Transverse colon (tissue), 4 donors: ENCODE measurements at regions not wholly inside any gene's neighbourhood (a gene's known extent, or its start where the extent isn't known, plus 50 kb on each side); places are given as distances from the start of the nearest gene placed in this dataset.

Source experiments
- DNase-seq: peaks from one replicate; pipeline ENCODE4 v3.0.0-alpha.2; 2019
- H3K27ac ChIP-seq, 4 donors: fragments of 200-600 bp; sonication (generic); 2 replicates each; pipeline ENCODE4 v1.5.1; 2016 to 2018; ENCODE audit warnings: inconsistent platforms in 4 of 4
- H3K27me3 ChIP-seq: fragments of 200-600 bp; sonication (generic); 2 replicates; pipeline ENCODE4 v1.5.1; 2017; ENCODE audit warnings: inconsistent platforms
- H3K36me3 ChIP-seq, 4 donors: fragments of 200-600 bp; sonication (generic); 2 replicates each; pipeline ENCODE4 v1.5.1; 2017 to 2019; ENCODE audit warnings: inconsistent platforms in 4 of 4
- H3K4me1 ChIP-seq, 4 donors: fragments of 200-600 bp; sonication (generic); 2 replicates each; pipeline ENCODE4 v1.5.1; 2017 to 2020; ENCODE audit warnings: inconsistent platforms in 4 of 4
- H3K4me3 ChIP-seq, 4 donors: fragments of 200-600 bp; sonication (generic); 1 replicate in 1 of 4; 2 replicates in 3 of 4; pipeline versions ENCODE4 v1.5.1 to v1.6.1; 2017 to 2019; ENCODE audit warnings: inconsistent platforms in 4 of 4
- H3K9me3 ChIP-seq, 2 donors: fragments of 200-600 bp; sonication (generic); 2 replicates each; pipeline ENCODE4 v1.5.1; 2017 to 2019; ENCODE audit warnings: inconsistent platforms in 2 of 2
- CTCF ChIP-seq, 5 experiments: fragments of 200-600 bp in 3 of 5; fragments of 450-650 bp in 2 of 5; sonication (generic) in 3 of 5; IDR thresholded peaks; 1 replicate in 2 of 5; 2 replicates in 3 of 5; pipeline ENCODE4 v1.5.1; 2016 to 2017; ENCODE audit warnings: antibody characterized with exemption in 5 of 5, inconsistent platforms in 3 of 5, mild to moderate bottlenecking in 2 of 5, moderate library complexity in 1 of 5
- EP300 ChIP-seq: sonication (generic); formaldehyde crosslinking; IDR thresholded peaks from one replicate; pipeline ENCODE4 v1.6.1; 2017; ENCODE audit warnings: antibody characterized with exemption, low read depth
- POLR2A ChIP-seq: fragments of 450-650 bp; IDR thresholded peaks from one replicate; pipeline ENCODE4 v1.6.1; 2016; ENCODE audit warnings: antibody characterized with exemption, mild to moderate bottlenecking, moderate library complexity
- POLR2AphosphoS5 ChIP-seq, 3 donors: sonication (generic); formaldehyde crosslinking; IDR thresholded peaks; one replicate each; pipeline ENCODE4 v1.6.1; 2016; ENCODE audit warnings: antibody characterized with exemption in 3 of 3
- WGBS, 2 donors: methylation state at CpG; one replicate each; pipeline ENCODE4 v1.1.5; 2018; ENCODE audit warnings: low coverage in 1 of 2; 5-methylcytosine and 5-hydroxymethylcytosine counted together
- in situ Hi-C, 4 donors: fragments of 200-750 bp; cut with MboI; loops; one replicate each; pipeline versions ENCODE4 v1.15.0 to v1.15.1; 2017; ENCODE audit warnings: low sequenced_read_pairs in 3 of 4, low pct_ligation_motif_present in 1 of 4, low pct_unique_long_range_greater_than_20kb in 1 of 4
- intact Hi-C: fragments of 100-400 bp; cut with DNase I; formaldehyde crosslinking; loops from one replicate; pipeline ENCODE4 v1.15.1; 2023; ENCODE audit warnings: low total_unique reads

- no peaks in the 10 kb centered on the region for H3K9me3 ChIP-seq
- DNase-seq: no peak
- WGBS, 2 donors: 67 to 74% methylated on average over 5 to 13 of the region's 13 CpGs
- peaks cover 12% of the 10 kb centered on the region for H3K27me3 ChIP-seq
- intact Hi-C loops: no loop called here
- H3K27ac ChIP-seq: no peak overlapping the region
- no peaks in the 10 kb centered on the region for H3K36me3 ChIP-seq
- in situ Hi-C loops: no loop called here
- no peak for TF ChIP-seq POLR2A
- TF ChIP-seq EP300: no peak
- no peak for TF ChIP-seq POLR2AphosphoS5 (IDR thresholded peaks at IDR 0.05)
- TF ChIP-seq CTCF (IDR thresholded peaks at IDR 0.05): no peak
- H3K4me1 ChIP-seq: no peaks in the 10 kb centered on the region
- no peak overlapping the region for H3K4me3 ChIP-seq
Measured at GRCh38 chr22:48450188-48450825, 1377.4 kb downstream of the BRD1 start.

GRCh38 chr22:48449466-48450187 lies 1378.0 kb downstream of the BRD1 start:
- H3K9me3 ChIP-seq: no peaks in the 10 kb centered on the region
- no peak overlapping the region for H3K27ac ChIP-seq
- no peak overlapping the region for H3K4me3 ChIP-seq
- peaks cover 12% of the 10 kb centered on the region for H3K27me3 ChIP-seq
- in situ Hi-C loops: no loop called here
- H3K4me1 ChIP-seq: no peaks in the 10 kb centered on the region
- TF ChIP-seq EP300 (no peak), POLR2A (no peak), POLR2AphosphoS5 (IDR thresholded peaks at IDR 0.05) (no peak), CTCF (IDR thresholded peaks at IDR 0.05) (no peak)
- DNase-seq: no peak
- WGBS, 2 donors: 71 to 100% methylated on average over 1 to 13 of the region's 15 CpGs
- H3K36me3 ChIP-seq: no peaks in the 10 kb centered on the region
- intact Hi-C loops: no loop called here

- TF ChIP-seq POLR2AphosphoS5 (IDR thresholded peaks at IDR 0.05) (no peak), POLR2A (no peak), CTCF (IDR thresholded peaks at IDR 0.05) (no peak)
- no peak for DNase-seq
- Histone ChIP-seq H3K27me3 (peaks cover 12% of the 10 kb centered on the region), H3K36me3 (no peaks in the 10 kb centered on the region), H3K27ac (no peak overlapping the region), H3K4me1 (no peaks in the 10 kb centered on the region), H3K4me3 (no peak overlapping the region), H3K9me3 (no peaks in the 10 kb centered on the region)
- in situ Hi-C loops (no loop called here), intact Hi-C loops (no loop called here)
- WGBS, 2 donors: 83 to 85% methylated on average over 1 to 7 of the region's 7 CpGs
Measured at GRCh38 chr22:48448821-48449220, 1378.9 kb downstream of the BRD1 start.

- H3K4me3 ChIP-seq: no peak overlapping the region
- WGBS, 2 donors: 79 to 84% methylated on average over 7 to 17 of the region's 17 CpGs
- H3K4me1 ChIP-seq: no peaks in the 10 kb centered on the region
- in situ Hi-C loops (no loop called here), intact Hi-C loops (no loop called here)
- peaks cover 12% of the 10 kb centered on the region for H3K27me3 ChIP-seq
- no peak overlapping the region for H3K27ac ChIP-seq
- no peak for TF ChIP-seq EP300
- TF ChIP-seq POLR2A: no peak
- no peak for TF ChIP-seq CTCF (IDR thresholded peaks at IDR 0.05)
- TF ChIP-seq POLR2AphosphoS5 (IDR thresholded peaks at IDR 0.05): no peak
- no peaks in the 10 kb centered on the region for H3K9me3 ChIP-seq
- H3K36me3 ChIP-seq: no peaks in the 10 kb centered on the region
- no peak for DNase-seq
Measured at GRCh38 chr22:48445113-48445827, 1382.4 kb downstream of the BRD1 start.
